Endothelial cell (in vitro differentiated cells): ENCODE measurements at regions not wholly inside any gene's neighbourhood (a gene's known extent, or its start where the extent isn't known, plus 50 kb on each side); places are given as distances from the start of the nearest gene placed in this dataset.

Experiments
- DNase-seq: peaks from one replicate; pipeline ENCODE4 v3.0.0; 2021; ENCODE audit warnings: low spot score
- H3K27ac Mint-ChIP-seq: one replicate; pipeline ENCODE4 v1.8.0; 2021; ENCODE audit warnings: mixed read lengths, inconsistent platforms; ENCODE audit not compliant: unreplicated experiment
- H3K27me3 Mint-ChIP-seq: one replicate; pipeline ENCODE4 v1.8.0; 2021; ENCODE audit warnings: mild to moderate bottlenecking, moderate library complexity, mixed read lengths, inconsistent platforms; ENCODE audit not compliant: unreplicated experiment
- H3K36me3 Mint-ChIP-seq: one replicate; pipeline ENCODE4 v1.8.0; 2021; ENCODE audit warnings: mild to moderate bottlenecking, low read depth, mixed read lengths, inconsistent platforms; ENCODE audit not compliant: unreplicated experiment
- H3K4me1 Mint-ChIP-seq: one replicate; pipeline ENCODE4 v1.8.0; 2021; ENCODE audit warnings: mild to moderate bottlenecking, mixed read lengths, inconsistent platforms; ENCODE audit not compliant: unreplicated experiment
- H3K4me3 Mint-ChIP-seq: one replicate; pipeline ENCODE4 v1.8.0; 2021; ENCODE audit warnings: mild to moderate bottlenecking, mixed read lengths, inconsistent platforms; ENCODE audit not compliant: unreplicated experiment
- H3K9me3 Mint-ChIP-seq: one replicate; pipeline ENCODE4 v1.8.0; 2021; ENCODE audit warnings: mixed read lengths, inconsistent platforms; ENCODE audit not compliant: unreplicated experiment
- TF ChIP-seq, protein P1 (sequence below): fragments of 200-600 bp; sonication (generic); IDR thresholded peaks from one replicate; pipeline ENCODE4 v1.5.0; 2021; ENCODE audit warnings: antibody characterized with exemption; ENCODE audit not compliant: unreplicated experiment

DNA sequence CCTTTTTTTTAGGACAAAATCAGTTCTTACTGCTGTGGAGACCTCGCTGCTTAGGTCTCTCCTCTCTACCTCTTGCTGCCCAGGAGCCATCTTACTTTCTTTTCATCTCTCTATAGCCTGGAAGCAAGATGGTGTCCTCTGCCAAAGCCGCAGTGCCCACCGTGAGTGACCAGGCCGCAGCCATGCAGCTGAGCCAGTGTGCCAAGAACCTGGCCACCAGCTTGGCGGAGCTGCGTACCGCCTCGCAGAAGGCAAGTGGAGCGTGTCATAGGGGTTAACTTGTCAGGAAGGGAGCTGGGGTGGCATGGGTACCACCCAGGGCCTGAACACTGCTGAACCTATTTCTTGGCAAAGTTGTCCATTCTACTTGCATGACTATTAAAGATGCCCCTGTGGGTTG, 320.3 kb upstream of the TPM1 start:
- no peak for DNase-seq
- H3K9me3 Mint-ChIP-seq = no peaks in the 10 kb centered on the region
- no peak overlapping the region for H3K4me3 Mint-ChIP-seq
- H3K27ac Mint-ChIP-seq = no peak overlapping the region
- no peaks in the 10 kb centered on the region for H3K4me1 Mint-ChIP-seq
- TF ChIP-seq, protein P1, sequence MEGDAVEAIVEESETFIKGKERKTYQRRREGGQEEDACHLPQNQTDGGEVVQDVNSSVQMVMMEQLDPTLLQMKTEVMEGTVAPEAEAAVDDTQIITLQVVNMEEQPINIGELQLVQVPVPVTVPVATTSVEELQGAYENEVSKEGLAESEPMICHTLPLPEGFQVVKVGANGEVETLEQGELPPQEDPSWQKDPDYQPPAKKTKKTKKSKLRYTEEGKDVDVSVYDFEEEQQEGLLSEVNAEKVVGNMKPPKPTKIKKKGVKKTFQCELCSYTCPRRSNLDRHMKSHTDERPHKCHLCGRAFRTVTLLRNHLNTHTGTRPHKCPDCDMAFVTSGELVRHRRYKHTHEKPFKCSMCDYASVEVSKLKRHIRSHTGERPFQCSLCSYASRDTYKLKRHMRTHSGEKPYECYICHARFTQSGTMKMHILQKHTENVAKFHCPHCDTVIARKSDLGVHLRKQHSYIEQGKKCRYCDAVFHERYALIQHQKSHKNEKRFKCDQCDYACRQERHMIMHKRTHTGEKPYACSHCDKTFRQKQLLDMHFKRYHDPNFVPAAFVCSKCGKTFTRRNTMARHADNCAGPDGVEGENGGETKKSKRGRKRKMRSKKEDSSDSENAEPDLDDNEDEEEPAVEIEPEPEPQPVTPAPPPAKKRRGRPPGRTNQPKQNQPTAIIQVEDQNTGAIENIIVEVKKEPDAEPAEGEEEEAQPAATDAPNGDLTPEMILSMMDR = no peak
- H3K36me3 Mint-ChIP-seq = peaks cover 10% of the 10 kb centered on the region
- no peaks in the 10 kb centered on the region for H3K27me3 Mint-ChIP-seq

DNA sequence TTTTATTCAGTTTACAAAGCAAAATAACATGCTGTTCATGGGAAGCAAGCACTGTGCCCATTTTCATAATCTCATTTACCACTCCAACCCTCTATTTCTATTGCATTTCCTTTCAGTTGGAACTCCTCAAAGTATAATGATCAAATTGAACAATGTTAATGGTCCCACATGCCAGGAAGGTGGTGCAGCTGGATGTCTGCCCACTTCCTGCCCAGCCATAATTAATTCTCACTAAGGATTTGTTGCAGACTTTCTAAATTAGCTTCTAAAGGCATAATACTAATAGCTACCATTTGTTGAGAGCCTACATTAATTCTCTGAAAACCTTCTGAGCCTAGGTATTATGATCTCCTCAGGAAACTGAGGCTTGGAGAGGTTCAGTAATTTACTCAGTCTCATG, 316.1 kb upstream of the TPM1 start:
- no peak overlapping the region for H3K27ac Mint-ChIP-seq
- TF ChIP-seq, protein P1 = no peak

GRCh38 chr15:62727501-62727900, 315.0 kb upstream of the TPM1 start:
- Mint-ChIP-seq H3K27me3 (no peaks in the 10 kb centered on the region), H3K4me1 (no peaks in the 10 kb centered on the region), H3K9me3 (no peaks in the 10 kb centered on the region), H3K27ac (no peak overlapping the region), H3K36me3 (peaks cover 12% of the 10 kb centered on the region), H3K4me3 (no peak overlapping the region)
- DNase-seq = no peak
- TF ChIP-seq, protein P1 = no peak

More for the DNA sequence above, 316.1 kb upstream of the TPM1 start:
- no peak overlapping the region for H3K4me3 Mint-ChIP-seq
- no peak for DNase-seq
- H3K27me3 Mint-ChIP-seq = no peaks in the 10 kb centered on the region
- no peaks in the 10 kb centered on the region for H3K4me1 Mint-ChIP-seq
- H3K9me3 Mint-ChIP-seq = no peaks in the 10 kb centered on the region
- H3K36me3 Mint-ChIP-seq = peaks cover 13% of the 10 kb centered on the region

- Mint-ChIP-seq H3K36me3 (peaks cover 9% of the 10 kb centered on the region), H3K9me3 (no peaks in the 10 kb centered on the region), H3K27ac (no peak overlapping the region), H3K27me3 (no peaks in the 10 kb centered on the region), H3K4me3 (no peak overlapping the region), H3K4me1 (no peaks in the 10 kb centered on the region)
- TF ChIP-seq, protein P1 = no peak
- no peak for DNase-seq
Observed at GRCh38 chr15:62730825-62731224, 311.7 kb upstream of the TPM1 start.

DNA sequence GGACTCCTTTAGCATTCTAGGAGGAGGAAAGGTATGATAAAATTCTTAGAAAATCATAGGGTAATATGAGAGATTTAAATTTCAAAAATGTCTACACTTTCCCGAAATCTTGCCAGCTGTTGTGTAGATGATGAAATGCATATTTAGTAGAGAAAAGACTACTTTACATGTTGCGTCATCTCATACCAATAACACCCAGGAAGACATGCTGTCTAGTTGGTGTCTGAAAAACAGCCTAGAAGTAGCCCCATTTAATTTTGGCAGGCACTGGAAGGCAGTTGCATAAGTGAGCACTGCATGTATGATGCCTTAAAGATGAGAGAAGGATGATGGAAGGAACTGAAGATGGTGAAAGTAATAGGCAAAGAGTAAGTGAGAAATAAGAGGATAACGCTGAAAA, 310.5 kb upstream of the TPM1 start:
- peaks cover 9% of the 10 kb centered on the region for H3K36me3 Mint-ChIP-seq
- H3K4me1 Mint-ChIP-seq = no peaks in the 10 kb centered on the region
- DNase-seq = no peak
- H3K9me3 Mint-ChIP-seq = no peaks in the 10 kb centered on the region
- no peak overlapping the region for H3K4me3 Mint-ChIP-seq
- H3K27ac Mint-ChIP-seq = no peak overlapping the region
- TF ChIP-seq, protein P1 = no peak
- no peaks in the 10 kb centered on the region for H3K27me3 Mint-ChIP-seq
